Cardiac septum (tissue), 1 donor: ENCODE measurements at regions not wholly inside any gene's neighbourhood (a gene's known extent, or its start where the extent isn't known, plus 50 kb on each side); places are given as distances from the start of the nearest gene placed in this dataset.
"Not testable (repeated sequence)": the region's sequence is repeated elsewhere in the genome, so short reads cannot be mapped to it uniquely, and the experiment has no call there.

Experiments used
- DNase-seq: peaks from one replicate; pipeline ENCODE4 v3.0.0-alpha.2; 2020; ENCODE audit warnings: low spot score
- intact Hi-C: fragments of 100-400 bp; cut with DNase I; formaldehyde crosslinking; loops from one replicate; pipeline ENCODE4 v1.14.0; 2022
- donor health status: DM: no; HTN: no; CAD: no.

DNA sequence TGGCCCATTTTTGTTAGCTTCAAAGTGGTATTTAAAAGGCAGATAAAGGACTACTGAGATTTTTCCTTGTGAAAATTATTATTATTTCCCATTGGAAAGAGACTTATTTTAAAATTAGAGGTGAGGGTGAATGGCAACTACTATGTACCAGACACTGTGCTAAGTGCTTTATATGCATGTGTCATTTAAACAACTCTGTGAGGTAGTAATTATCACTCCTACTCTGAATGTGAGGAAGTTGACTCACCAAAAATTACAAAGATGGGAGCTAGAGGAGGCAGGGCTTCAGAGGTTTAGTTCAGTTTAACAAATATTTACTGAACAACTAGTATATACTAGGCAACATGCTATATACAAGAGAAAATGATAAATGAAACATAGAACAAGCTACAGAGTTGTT, 78.2 kb downstream of the MSL3 start:
- no peak for DNase-seq
- intact Hi-C loops, result no loop called here

- no peak for DNase-seq
- intact Hi-C loops, result no loop called here
These were observed 79.4 kb downstream of the MSL3 start for GRCh38 chrX:11837437-11837836.

- intact Hi-C loops, result no loop called here
- no peak for DNase-seq
These were observed 106.1 kb downstream of the MSL3 start for GRCh38 chrX:11864171-11864570.

DNA sequence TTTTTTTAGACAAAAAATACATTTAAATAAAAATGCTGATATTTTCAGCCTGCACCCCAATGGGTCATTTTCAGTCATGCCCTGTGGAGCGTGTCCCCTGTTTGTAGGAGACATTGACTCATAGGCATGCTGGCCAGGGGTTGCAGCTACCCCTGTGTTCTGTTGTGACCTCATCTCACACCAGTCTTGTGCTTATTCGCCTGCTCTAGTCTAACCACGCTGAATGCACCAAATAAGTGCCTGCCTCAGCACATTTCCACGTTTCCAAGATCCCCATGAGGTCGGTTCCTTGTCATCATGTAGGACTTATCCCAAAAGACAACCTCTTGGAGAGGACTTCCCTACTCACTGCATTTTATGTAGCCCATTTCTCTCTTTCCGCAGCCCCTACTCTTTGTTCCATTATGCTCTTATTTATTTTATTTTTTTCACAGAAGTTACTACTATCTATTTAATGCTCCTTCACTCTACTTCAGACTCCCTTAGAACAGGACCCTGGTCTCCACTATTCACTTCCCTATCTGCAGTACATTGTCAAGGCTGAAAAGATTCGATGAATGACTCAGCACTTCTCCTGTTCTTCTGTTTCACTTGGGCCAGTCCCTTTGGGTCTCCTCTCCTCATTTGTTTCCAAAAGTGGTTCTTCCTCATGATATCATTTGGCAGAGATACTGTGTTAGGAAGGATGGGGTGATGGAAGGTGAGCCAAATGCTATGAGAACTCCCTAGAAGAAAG, 109.7 kb downstream of the MSL3 start:
- intact Hi-C loops, result no loop called here
- no peak for DNase-seq

- intact Hi-C loops, result no loop called here
- no peak for DNase-seq
These were observed 112.8 kb downstream of the MSL3 start for GRCh38 chrX:11870789-11871188.

GRCh38 chrX:11881485-11882170, 123.6 kb downstream of the MSL3 start:
- intact Hi-C loops, result no loop called here
- DNase-seq, result no peak

- no peak for DNase-seq
- intact Hi-C loops, result no loop called here
These were observed 128.7 kb downstream of the MSL3 start for GRCh38 chrX:11886745-11887144.

- no peak for DNase-seq
- intact Hi-C loops, result no loop called here
These were observed 129.1 kb downstream of the MSL3 start for GRCh38 chrX:11887175-11887574.

DNA sequence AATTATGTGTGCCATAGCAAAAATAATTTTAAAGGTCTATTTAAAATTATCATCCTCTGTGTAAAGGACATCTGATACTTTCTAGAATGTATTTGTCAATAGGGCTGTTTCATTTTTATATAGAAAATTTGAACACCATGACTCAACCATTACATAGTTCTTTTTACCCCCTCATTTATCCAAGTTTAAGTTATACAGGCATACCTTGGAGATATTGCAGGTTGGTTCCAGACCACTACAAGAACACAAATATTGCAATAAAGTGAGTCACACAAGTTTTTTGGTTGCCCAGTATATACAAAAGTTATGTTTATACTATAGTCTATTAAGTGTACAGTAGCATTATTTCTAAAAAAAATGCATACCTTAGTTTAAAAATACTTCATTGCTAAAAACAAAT, 130.4 kb downstream of the MSL3 start:
- no peak for DNase-seq
- intact Hi-C loops, result no loop called here

GRCh38 chrX:11889791-11890190, 131.8 kb downstream of the MSL3 start:
- intact Hi-C loops, result no loop called here
- DNase-seq, result no peak

DNA sequence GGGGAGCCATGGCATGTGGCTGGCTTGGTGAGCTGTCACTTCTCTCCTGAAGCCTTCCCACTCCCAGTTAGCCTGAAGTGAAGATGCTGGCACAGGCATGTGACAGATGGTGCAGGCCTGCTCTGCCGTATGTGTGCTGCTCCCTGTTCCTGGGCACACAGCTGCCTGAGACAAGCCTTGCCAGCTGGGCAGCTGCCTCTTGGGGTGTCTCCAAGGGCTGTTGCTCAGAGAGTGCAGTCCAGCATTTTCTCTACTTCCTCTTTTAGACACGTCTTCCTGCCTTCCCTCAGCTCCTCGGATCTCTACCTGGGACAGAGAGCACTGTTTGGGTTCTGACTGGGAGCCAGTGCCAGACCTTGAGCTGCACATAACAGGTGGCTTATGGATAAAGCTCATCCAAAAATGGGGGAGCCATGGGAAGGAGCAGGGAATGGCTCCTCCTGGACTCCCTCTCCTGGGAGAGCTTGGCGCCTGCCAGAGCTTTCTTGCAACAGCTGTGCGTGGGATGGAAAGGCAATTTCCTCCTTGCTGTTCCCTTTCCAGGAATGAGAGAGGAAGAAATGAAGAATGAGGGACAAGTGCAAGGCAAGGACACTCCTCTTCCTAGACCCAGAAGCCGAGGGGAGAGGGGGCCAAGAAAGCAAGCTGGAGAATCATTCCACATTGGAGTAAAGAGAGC, 132.9 kb downstream of the MSL3 start:
- DNase-seq, result no peak
- intact Hi-C loops, result no loop called here

DNA sequence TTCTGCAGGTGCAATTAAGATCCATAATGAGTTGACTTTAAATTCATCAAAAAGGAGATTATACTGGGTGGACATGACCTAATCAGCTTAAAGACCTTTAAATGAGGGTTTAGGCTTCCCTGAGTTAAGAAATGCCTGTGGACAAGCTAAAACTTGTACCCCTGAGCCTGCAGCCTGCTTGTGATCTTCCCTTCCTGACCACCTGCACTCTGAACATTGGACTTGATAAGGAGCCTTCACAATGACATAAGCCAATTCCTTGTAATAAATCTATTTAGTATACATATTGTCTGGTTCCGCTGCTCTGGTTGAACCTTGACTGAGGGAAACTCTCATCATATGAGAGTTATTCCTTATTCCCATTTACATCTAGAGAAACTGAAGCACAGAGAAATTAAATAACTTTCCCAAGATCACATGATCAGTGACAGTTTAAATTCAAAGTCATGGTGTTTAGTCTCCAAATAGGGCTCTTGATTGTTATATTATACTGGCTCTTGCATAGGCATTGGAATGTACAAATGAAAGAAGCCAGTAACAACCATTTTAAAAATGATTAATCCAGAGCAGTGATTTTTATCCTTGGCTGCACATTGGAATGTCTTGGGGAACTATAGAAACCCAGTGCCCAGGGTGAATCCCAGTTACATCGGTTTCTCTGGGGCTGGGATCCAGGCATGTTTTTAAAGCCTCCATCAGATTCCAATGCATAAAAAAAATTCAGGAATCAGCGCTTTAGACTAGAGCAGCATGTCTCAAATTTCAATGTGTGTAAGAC, 136.1 kb downstream of the MSL3 start:
- DNase-seq, result no peak

DNA sequence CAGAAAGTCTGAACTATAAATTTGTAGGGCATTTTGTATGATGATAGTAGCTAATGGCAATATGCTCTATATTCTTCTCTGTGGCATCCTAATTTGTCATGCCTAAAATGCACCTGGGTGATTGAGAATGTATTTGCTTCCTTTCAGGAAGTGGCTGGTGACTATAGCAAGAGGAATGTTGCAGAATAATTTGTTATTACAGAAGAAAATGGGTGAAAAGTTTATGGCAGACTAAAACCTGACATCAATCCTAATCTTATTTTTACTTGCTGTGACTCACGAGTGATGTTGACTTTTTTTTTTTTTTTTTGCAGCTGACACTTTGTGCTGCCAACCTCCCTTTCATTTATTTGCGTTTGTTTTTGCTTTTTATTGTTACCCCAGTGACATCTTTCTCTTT, 141.1 kb downstream of the MSL3 start:
- intact Hi-C loops, result no loop called here

More for the DNA sequence above, 136.1 kb downstream of the MSL3 start:
- intact Hi-C loops, result no loop called here

DNA sequence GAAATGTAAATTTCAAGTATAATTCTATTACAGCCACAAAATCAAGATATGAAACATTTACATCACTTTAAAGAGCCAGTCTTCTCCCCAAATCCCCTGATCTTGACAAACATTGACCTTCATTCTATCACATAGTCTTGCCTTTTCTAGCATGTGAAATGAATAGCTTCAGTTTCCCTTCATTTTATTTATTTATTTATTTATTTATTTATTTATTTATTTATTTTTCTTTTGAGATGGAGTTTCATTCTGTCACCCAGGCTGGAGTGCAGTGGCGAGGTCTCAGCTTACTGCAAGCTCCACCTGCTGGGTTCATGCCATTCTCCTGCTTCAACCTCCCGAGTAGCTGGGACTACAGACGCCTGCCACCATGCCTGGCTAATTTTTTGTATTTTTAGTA, 147.9 kb downstream of the MSL3 start:
- DNase-seq, intact Hi-C loops: not testable (repeated sequence)

More for the DNA sequence above, 141.1 kb downstream of the MSL3 start:
- DNase-seq, result no peak

GRCh38 chrX:11908371-11908770, 150.3 kb downstream of the MSL3 start:
- intact Hi-C loops, result no loop called here
- DNase-seq, result no peak

DNA sequence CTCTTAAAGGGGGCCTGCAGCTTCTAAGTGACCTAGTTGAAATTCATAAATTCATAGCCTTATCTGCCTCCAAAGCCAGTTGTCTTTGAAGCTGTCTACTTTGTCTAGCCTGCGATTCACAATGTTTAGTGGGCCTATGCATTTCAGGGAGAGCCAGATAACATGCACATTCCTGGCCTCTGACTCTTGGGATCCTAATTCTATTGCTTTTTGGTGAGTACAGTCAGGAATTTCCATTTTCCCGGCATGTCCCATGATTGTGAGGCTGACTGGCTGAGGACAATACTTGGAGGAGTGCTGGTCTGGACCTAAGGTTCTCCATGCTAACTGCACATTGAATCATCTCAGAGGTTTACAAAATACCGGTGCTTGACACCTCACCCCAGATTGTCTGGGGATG, 155.0 kb downstream of the MSL3 start:
- no peak for DNase-seq
- intact Hi-C loops, result no loop called here

DNA sequence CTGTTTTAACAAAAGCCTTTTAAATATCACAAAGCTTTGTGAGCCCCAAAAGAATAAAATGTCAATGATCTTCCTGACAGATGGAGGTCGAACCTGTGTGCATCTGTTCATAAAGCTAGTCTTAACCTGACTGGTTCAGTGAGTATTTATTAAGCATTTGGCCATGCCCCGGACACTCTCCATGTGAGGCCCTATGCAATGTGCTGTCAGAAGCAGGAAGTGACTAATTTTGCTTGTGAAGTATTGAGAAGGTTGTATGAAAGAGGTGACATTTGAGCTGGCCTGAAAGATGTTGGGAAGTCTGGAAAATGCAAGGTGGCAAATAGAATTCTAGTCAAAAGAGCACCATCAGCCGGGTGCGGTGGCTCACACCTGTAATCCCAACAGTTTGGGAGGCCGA, 171.4 kb downstream of the MSL3 start:
- intact Hi-C loops, result no loop called here
- no peak for DNase-seq

DNA sequence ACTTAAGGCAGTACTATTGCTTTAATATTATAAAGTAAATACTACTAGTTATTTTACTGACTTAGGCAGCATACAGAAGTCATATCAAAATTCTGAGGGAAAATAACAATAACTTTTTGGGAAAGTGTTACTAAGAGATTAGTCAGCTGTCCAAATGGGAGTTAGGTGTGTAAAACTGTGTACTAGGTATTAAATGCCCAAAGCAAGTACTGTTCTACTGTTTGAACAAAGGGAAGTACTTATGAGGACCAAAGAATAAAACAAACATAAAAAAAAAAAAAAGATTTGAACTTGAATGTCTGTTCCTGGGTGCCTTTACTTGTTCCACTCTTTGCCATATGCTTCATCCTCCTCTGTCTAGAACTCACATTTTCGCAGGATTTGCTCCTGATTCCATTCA, 174.4 kb downstream of the MSL3 start:
- no peak for DNase-seq
- intact Hi-C loops, result no loop called here

DNA sequence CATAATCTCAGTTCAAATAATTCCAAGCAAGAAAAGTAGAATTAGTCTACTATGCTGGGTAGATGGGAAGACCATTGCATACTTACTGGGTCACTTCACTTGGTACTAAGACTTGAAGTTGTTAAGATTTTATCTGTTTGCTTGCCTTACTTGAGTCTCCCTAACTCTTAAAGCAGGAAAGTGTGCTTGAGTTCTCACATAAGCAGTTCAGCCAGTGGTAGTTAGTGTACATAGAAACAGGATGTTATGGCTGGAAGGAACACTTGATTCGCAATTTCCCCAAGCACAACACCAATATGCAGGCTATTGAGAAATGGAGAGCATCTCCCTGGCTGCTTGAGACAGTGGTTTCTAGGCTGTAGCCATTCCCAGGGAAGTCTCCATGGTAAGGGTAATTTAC, 176.1 kb downstream of the MSL3 start:
- DNase-seq, result no peak
- intact Hi-C loops, result no loop called here

- intact Hi-C loops, result no loop called here
- DNase-seq, result no peak
These were observed 183.5 kb downstream of the MSL3 start for GRCh38 chrX:11941571-11941970.
